Mesodermal cell (in vitro differentiated cells): ENCODE measurements at regions not wholly inside any gene's neighbourhood (a gene's known extent, or its start where the extent isn't known, plus 50 kb on each side); places are given as distances from the start of the nearest gene placed in this dataset.
"Not testable (repeated sequence)": the region's sequence is repeated elsewhere in the genome, so short reads cannot be mapped to it uniquely, and the experiment has no call there.

Experiments used
- H3K27ac ChIP-seq: 2 replicates; pipeline ENCODE4 v1.7.0; 2013; ENCODE audit warnings: mild to moderate bottlenecking, low read depth, low read length, moderate library complexity; ENCODE audit not compliant: severe bottlenecking
- H3K36me3 ChIP-seq: 2 replicates; pipeline ENCODE4 v1.7.1; 2013; ENCODE audit warnings: mild to moderate bottlenecking, low read length, moderate library complexity; ENCODE audit not compliant: control insufficient read depth, insufficient read depth
- H3K4me1 ChIP-seq: one replicate; pipeline ENCODE4 v1.7.1; 2013; ENCODE audit warnings: mild to moderate bottlenecking, low read length; ENCODE audit not compliant: insufficient read depth, control insufficient read depth, poor library complexity, severe bottlenecking
- H3K4me3 ChIP-seq: 2 replicates; pipeline ENCODE4 v1.7.0; 2013; ENCODE audit warnings: low read length, control low read depth, mild to moderate bottlenecking; ENCODE audit not compliant: insufficient read depth, poor library complexity, severe bottlenecking; ENCODE audit errors: extremely low read depth
- H3K9me3 ChIP-seq: 2 replicates; pipeline ENCODE4 v1.7.1; 2013; ENCODE audit warnings: mild to moderate bottlenecking, low read length, moderate library complexity; ENCODE audit not compliant: control insufficient read depth
- WGBS, 2 experiments: methylation state at CpG; one replicate each; pipeline ENCODE4 v1.1.5; 2013; ENCODE audit warnings: missing lambda C conversion rate in 2 of 2; ENCODE audit not compliant: insufficient coverage in 2 of 2; 5-methylcytosine and 5-hydroxymethylcytosine counted together

DNA sequence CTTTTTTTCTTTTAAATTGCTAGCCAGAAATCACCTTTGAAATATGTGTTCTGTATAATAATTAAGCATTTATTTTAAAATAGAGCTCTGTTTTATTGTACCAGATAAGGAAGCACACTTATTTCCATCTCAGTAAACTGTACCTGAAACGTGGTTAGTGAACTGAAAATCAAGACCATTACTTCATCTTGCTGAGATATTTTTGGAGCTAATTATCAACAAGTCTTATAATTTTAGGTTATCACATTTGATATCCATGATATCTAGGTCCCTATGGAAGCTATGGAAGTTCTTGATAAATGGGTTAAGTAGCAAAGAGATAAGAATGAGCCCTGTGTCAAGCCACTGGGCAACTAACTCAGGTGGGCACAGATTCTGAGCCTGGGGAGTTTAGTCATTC lies 187.2 kb downstream of the NFKBIZ start:
- Histone ChIP-seq H3K4me1 (no peaks in the 10 kb centered on the region), H3K27ac (no peak overlapping the region), H3K4me3 (no peak overlapping the region), H3K9me3 (no peaks in the 10 kb centered on the region), H3K36me3 (no peaks in the 10 kb centered on the region)
- WGBS, 2 experiments: no CpG with 5 or more reads among the region's 1 CpG

DNA sequence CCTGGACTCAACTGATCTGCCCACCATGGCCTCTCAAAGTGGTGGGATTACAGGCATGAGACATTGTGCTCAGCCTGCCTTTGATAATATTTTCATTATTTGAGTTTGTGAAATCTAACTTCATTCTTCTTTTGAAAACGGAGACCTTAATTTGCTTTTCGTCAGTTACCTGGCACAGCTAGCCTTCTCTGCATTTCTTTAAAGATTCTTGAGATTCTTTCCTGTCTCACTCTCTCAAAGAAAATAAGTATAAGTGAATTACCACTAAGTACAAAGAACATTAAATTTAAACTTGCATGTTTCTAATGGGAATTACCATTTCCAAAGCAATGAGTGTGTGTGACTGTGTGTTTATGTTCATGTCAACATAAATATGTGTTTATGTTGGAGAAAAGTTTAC lies 187.9 kb downstream of the NFKBIZ start:
- no peaks in the 10 kb centered on the region for H3K36me3 ChIP-seq
- no peak overlapping the region for H3K27ac ChIP-seq
- no peak overlapping the region for H3K4me3 ChIP-seq
- H3K9me3 ChIP-seq: no peaks in the 10 kb centered on the region
- no CpG with 5 or more reads among the region's 2 CpGs for WGBS, 2 experiments
- no peaks in the 10 kb centered on the region for H3K4me1 ChIP-seq

DNA sequence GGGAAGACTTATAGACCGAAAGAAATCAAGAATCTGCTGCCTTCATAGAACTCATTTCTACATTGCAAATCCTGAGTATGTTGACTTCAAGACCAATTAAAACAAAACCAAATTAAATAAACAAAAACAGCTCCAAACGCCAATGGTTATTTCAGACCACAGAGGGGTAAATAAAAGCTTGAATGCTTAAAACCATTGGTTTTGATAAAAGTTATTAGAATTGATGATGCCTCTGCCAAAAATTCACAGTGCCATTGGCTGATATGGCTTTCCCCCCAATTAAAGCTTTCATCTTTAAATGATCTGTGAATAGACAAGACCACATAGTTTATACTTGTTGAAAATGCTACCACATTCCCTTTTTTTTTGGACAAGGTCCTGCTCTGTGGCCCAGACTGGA lies 188.5 kb downstream of the NFKBIZ start:
- H3K36me3 ChIP-seq: no peaks in the 10 kb centered on the region
- H3K27ac ChIP-seq: no peak overlapping the region
- no CpG with 5 or more reads among the region's 2 CpGs for WGBS, 2 experiments
- H3K4me3 ChIP-seq: no peak overlapping the region
- no peaks in the 10 kb centered on the region for H3K4me1 ChIP-seq
- no peaks in the 10 kb centered on the region for H3K9me3 ChIP-seq

DNA sequence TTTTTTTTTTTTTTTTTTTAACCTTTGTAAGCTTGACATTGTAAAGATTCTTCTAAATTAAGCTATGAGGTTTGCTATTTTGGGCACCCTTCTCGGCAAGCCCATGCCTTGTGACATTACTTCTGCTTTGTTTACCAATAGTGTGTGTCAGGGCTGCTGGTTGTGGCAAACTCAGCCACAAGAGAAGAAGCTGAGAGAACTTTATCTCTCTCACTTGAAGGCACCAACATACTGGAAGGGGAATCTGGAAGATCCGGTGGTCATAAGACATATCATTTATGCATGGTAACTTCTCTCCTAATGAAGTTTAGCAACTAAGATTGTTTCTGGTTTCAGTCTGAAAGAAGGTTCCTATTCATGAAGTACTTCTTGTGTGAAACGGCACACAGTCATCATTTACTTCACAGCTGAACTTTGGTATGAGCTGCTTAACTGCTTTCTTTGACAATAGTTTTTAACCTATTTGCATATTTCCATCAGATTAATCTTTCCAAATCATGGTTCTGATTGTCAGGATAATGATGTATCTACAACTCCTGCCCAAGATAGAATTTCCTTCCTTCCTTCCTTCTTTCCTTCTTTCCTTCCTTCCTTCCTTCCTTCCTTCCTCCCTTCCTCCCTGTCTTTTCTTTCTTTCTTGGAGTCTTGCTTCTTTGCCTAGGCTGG lies 189.3 kb downstream of the NFKBIZ start:
- no peak overlapping the region for H3K27ac ChIP-seq
- WGBS, 2 experiments: no CpG with 5 or more reads among the region's 3 CpGs

DNA sequence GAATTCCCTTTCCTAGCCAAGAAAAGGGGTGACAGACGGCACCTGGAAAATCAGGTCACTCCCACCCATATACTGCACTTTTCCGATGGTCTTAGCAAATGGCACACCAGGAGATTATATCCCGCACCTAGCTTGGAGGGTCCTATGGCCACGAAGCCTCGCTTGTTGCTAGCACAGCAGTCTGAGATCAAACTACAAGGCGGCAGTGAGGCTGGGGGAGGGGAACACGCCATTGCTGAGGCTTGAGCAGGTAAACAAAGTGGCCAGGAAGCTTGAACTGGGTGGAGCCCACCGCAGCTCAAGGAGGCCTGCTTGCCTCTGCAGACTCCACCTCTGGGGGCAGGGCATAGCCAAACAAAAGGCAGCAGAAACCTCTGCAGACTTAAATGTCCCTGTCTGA lies 190.8 kb downstream of the NFKBIZ start:
- not testable (repeated sequence) for H3K27ac ChIP-seq, H3K4me3 ChIP-seq, H3K9me3 ChIP-seq, H3K36me3 ChIP-seq, H3K4me1 ChIP-seq
- WGBS, 2 experiments: 85 to 97% methylated on average over 5 to 7 of the region's 8 CpGs

More for the DNA sequence above, 189.3 kb downstream of the NFKBIZ start:
- H3K4me1 ChIP-seq: no peaks in the 10 kb centered on the region
- H3K4me3 ChIP-seq: no peak overlapping the region
- no peaks in the 10 kb centered on the region for H3K9me3 ChIP-seq
- no peaks in the 10 kb centered on the region for H3K36me3 ChIP-seq

DNA sequence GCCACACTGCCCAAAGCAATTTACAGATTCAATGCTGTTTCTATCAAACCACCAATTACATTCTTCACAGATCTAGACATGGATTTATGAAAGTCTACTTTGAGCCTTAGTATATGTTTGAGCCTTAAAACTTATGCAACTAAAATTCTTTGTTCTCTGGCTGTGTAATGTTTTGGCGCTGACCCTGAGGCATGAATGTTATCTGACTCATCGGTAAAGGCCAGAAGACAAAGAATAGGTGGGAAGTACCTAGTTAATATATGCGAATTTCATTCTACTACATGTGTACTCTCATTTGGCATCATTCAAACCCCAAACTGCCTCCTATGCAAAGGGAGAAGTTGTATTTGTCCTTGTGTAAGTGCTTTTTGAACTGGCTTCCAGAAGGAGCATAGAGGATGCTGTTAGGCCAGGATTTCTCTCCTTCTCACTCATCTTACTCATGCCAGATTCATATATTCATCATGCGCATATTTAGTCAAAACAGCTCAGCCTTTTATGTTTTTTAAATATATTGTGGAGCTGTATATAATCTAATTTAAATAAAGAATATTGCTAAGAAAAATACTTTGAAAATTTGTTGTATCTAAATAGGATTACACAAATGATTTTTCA lies 204.2 kb downstream of the NFKBIZ start:
- no peak overlapping the region for H3K4me3 ChIP-seq
- H3K4me1 ChIP-seq: no peaks in the 10 kb centered on the region
- H3K9me3 ChIP-seq: no peaks in the 10 kb centered on the region
- no CpG with 5 or more reads among the region's 4 CpGs for WGBS, 2 experiments
- no peaks in the 10 kb centered on the region for H3K36me3 ChIP-seq
- H3K27ac ChIP-seq: no peak overlapping the region

DNA sequence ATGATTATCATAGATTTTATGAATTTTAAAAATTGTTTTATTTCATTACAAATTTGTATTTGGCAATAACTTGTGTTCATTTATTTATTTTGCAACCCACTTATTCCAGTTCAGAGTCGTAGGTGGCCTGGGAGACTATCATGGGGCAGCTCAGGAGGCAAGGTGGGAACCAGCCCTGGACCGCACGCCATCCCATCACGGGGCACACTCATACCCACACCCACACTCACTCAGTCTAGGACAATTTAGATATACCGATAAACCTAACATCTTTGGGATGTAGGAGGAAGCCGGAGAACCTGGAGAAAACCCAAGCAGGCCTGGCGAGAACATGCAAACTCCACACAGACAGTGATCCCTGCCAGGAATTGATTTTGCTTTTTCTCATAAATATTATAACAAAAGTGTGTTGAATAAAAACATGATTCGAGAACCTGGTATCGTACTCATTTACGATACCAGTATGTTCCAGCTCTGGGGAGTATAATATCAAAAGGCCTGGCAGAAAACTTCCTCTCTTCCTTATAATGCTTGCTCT lies 205.3 kb downstream of the NFKBIZ start:
- no CpG with 5 or more reads among the region's 10 CpGs for WGBS, 2 experiments
- Histone ChIP-seq H3K4me1 (no peaks in the 10 kb centered on the region), H3K36me3 (no peaks in the 10 kb centered on the region), H3K9me3 (no peaks in the 10 kb centered on the region), H3K4me3 (no peak overlapping the region), H3K27ac (no peak overlapping the region)

DNA sequence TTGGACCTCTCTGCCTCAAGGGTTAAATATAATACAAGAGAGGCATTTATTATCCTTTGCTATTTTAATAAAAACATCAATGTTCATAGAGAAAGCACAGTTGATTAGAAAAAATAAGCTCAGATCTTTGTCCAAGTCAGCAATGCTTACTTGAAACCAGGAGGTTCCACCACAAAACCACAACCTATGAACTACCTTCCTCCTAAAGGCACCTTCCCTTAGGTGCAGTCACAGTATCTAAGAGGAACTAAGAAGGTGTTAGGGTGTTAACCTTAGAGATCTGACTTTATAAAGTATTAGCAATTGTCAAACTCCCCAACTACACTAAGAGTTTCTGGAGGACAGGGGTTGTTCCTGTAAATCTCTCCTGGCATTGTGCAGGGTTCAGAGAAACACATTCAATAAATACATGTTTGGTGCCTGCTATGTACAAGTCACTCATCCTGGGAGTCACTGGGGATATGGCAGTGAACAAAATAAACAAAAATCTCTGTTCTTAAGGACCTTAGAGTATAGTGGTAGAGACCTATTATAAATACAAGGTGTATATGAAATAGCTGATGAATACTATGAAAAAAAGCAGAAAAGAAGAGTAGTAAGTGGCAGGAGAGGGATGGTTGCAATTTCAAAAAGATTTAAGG lies 208.6 kb downstream of the NFKBIZ start:
- Histone ChIP-seq H3K4me1 (no peaks in the 10 kb centered on the region), H3K27ac (no peak overlapping the region), H3K4me3 (no peak overlapping the region), H3K36me3 (no peaks in the 10 kb centered on the region), H3K9me3 (no peaks in the 10 kb centered on the region)

DNA sequence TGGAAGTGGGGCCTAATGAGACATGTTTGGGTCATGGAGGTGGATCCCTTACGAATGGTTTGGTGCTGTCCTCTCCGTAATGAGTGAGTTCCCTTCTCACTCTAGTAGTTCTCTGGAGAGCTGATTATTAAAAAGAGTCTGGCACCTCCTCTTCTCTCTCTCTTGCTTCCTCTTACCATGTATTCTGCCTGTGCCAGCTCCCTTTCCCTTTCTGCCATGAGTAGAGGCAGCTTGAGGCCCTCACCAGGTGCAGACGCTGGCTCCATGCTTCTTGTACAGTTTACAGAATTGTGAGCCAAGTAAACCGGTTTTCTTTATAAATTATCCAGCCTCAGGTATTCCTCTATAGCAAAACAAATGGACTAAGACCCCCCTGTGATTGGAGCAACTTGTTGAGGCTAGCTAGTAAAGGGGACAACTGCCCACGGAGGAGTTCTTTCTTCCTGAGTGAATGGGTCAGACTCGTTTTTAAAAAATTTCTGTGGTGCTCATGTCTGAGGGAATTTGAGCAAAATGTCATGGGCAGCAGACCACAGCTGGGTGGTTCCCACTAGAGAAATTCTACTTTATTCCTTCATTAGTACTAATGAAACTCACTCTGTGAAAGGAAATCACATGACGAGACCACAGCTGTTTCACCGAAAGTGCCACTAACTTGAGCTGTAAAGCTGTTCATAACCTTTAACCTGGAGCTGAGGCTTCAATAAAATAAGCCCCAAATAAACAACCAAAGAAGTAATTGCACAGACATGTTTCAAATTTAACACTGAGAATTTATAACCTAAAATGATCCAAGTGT lies 210.0 kb downstream of the NFKBIZ start:
- no peak overlapping the region for H3K4me3 ChIP-seq
- no peaks in the 10 kb centered on the region for H3K36me3 ChIP-seq
- WGBS, 2 experiments: 83 to 91% methylated on average over 2 to 5 of the region's 8 CpGs
- H3K9me3 ChIP-seq: no peaks in the 10 kb centered on the region
- H3K4me1 ChIP-seq: no peaks in the 10 kb centered on the region
- no peak overlapping the region for H3K27ac ChIP-seq

DNA sequence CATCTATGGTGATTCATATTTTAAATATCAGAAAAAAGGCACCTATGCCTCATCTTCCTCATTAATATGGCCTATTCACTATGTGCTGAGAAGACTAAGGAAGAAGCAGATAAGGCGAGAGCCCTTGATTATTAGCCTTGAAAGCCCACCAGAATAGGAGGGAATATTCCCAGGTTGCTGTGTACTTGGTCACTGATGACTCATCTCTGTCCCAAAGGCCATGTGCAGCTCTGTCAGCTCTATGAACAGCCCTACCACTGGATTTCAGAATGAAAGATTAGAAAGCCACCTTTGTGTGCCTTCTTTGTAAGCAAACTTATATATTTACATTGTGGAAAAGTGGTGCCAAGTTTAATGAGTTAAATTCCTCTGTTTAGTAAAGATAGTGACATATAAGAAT lies 211.5 kb downstream of the NFKBIZ start:
- no peak overlapping the region for H3K27ac ChIP-seq
- WGBS, 2 experiments: 83% methylated on average over 1 of the region's 1 CpG; no CpG with 5 or more reads in 1 of the 2 experiments
- no peaks in the 10 kb centered on the region for H3K9me3 ChIP-seq
- H3K4me1 ChIP-seq: no peaks in the 10 kb centered on the region
- no peak overlapping the region for H3K4me3 ChIP-seq
- H3K36me3 ChIP-seq: no peaks in the 10 kb centered on the region
